ENCODE measurements at regions not wholly inside any gene's neighbourhood (a gene's known extent, or its start where the extent isn't known, plus 50 kb on each side); places are given as distances from the start of the nearest gene placed in this dataset.

GRCh38 chr4:187663076-187663475, 332.5 kb upstream of the ZFP42 start:
- Histone ChIP-seq H3K4me3 (ENCODE audit: low read depth, low read length) (no peak overlapping the region), H3K27me3 (no peaks in the 10 kb centered on the region), H3K9me3 (no peaks in the 10 kb centered on the region), H3K36me3 (no peaks in the 10 kb centered on the region), H3K4me1 (no peaks in the 10 kb centered on the region)
- TF ChIP-seq CTCF (IDR thresholded peaks at IDR 0.05; ENCODE audit: low read depth, low read length): no peak
- no peak for DNase-seq

GRCh38 chr4:187664011-187664410, 331.6 kb upstream of the ZFP42 start:
- H3K4me1 ChIP-seq: no peaks in the 10 kb centered on the region
- no peak for TF ChIP-seq CTCF (IDR thresholded peaks at IDR 0.05; ENCODE audit: low read depth, low read length)
- H3K9me3 ChIP-seq: no peaks in the 10 kb centered on the region
- H3K27me3 ChIP-seq: no peaks in the 10 kb centered on the region
- no peak overlapping the region for H3K4me3 ChIP-seq (ENCODE audit: low read depth, low read length)
- no peaks in the 10 kb centered on the region for H3K36me3 ChIP-seq
- no peak for DNase-seq

GRCh38 chr4:187665086-187665485, 330.5 kb upstream of the ZFP42 start:
- H3K4me1 ChIP-seq: no peaks in the 10 kb centered on the region
- no peaks in the 10 kb centered on the region for H3K36me3 ChIP-seq
- no peaks in the 10 kb centered on the region for H3K27me3 ChIP-seq
- no peak for DNase-seq
- no peak overlapping the region for H3K4me3 ChIP-seq (ENCODE audit: low read depth, low read length)
- H3K9me3 ChIP-seq: no peaks in the 10 kb centered on the region
- no peak for TF ChIP-seq CTCF (IDR thresholded peaks at IDR 0.05; ENCODE audit: low read depth, low read length)

- no peaks in the 10 kb centered on the region for H3K27me3 ChIP-seq
- H3K9me3 ChIP-seq: no peaks in the 10 kb centered on the region
- DNase-seq: no peak
- TF ChIP-seq CTCF (IDR thresholded peaks at IDR 0.05; ENCODE audit: low read depth, low read length): no peak
- H3K36me3 ChIP-seq: no peaks in the 10 kb centered on the region
- no peaks in the 10 kb centered on the region for H3K4me1 ChIP-seq
- H3K4me3 ChIP-seq (ENCODE audit: low read depth, low read length): no peak overlapping the region
These were observed 329.5 kb upstream of the ZFP42 start for GRCh38 chr4:187666034-187666433.

GRCh38 chr4:187666697-187667494, 328.7 kb upstream of the ZFP42 start:
- DNase-seq: no peak
- H3K4me3 ChIP-seq (ENCODE audit: low read depth, low read length): no peak overlapping the region

More at GRCh38 chr4:187666697-187667494, 328.7 kb upstream of the ZFP42 start:
- no peaks in the 10 kb centered on the region for H3K27me3 ChIP-seq
- TF ChIP-seq CTCF (IDR thresholded peaks at IDR 0.05; ENCODE audit: low read depth, low read length): no peak
- H3K4me1 ChIP-seq: no peaks in the 10 kb centered on the region
- H3K36me3 ChIP-seq: no peaks in the 10 kb centered on the region
- H3K9me3 ChIP-seq: no peaks in the 10 kb centered on the region

Data from BE2C (cell line).